Astrocyte (in vitro differentiated cells and primary cell): ENCODE measurements at regions not wholly inside any gene's neighbourhood (a gene's known extent, or its start where the extent isn't known, plus 50 kb on each side); places are given as distances from the start of the nearest gene placed in this dataset.

Experiments
- EZH2 ChIP-seq: IDR thresholded peaks from 2 replicates; pipeline ENCODE4 v1.6.1; 2012; ENCODE audit warnings: mild to moderate bottlenecking, low read length, inconsistent platforms; ENCODE audit not compliant: insufficient read depth
- TF ChIP-seq, protein P1 (sequence below): IDR thresholded peaks from 2 replicates; pipeline ENCODE4 v1.5.1; 2011; ENCODE audit warnings: low read depth, mild to moderate bottlenecking, inconsistent platforms, low read length, moderate library complexity; ENCODE audit not compliant: insufficient read depth

DNA sequence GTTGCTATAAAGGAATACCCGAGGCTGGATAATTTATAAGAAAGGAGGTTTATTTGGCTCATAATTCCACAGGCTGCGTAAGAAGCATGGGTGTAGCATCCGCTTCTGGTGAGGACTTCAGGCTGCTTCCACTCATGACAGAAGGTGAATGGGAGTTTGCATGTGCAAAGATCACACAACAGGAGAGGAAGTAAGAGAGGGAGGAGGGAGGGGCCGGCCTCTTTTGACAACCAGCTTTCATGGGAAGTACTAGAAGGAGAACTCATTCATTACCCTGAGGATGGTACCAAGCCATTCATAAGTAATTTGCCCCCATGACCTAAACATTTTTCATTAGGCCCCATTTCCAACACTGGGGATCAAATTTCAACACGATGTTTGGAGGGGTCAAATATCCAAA lies 386.8 kb upstream of the NETO1 start:
- TF ChIP-seq, protein P1, sequence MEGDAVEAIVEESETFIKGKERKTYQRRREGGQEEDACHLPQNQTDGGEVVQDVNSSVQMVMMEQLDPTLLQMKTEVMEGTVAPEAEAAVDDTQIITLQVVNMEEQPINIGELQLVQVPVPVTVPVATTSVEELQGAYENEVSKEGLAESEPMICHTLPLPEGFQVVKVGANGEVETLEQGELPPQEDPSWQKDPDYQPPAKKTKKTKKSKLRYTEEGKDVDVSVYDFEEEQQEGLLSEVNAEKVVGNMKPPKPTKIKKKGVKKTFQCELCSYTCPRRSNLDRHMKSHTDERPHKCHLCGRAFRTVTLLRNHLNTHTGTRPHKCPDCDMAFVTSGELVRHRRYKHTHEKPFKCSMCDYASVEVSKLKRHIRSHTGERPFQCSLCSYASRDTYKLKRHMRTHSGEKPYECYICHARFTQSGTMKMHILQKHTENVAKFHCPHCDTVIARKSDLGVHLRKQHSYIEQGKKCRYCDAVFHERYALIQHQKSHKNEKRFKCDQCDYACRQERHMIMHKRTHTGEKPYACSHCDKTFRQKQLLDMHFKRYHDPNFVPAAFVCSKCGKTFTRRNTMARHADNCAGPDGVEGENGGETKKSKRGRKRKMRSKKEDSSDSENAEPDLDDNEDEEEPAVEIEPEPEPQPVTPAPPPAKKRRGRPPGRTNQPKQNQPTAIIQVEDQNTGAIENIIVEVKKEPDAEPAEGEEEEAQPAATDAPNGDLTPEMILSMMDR = no peak
- TF ChIP-seq EZH2 = no peak
